ENCODE measurements at regions not wholly inside any gene's neighbourhood (a gene's known extent, or its start where the extent isn't known, plus 50 kb on each side); places are given as distances from the start of the nearest gene placed in this dataset.
A peak's percentile ranks its signal among the peaks of the same experiment; 100 is the strongest.
"Not testable (repeated sequence)": the region's sequence is repeated elsewhere in the genome, so short reads cannot be mapped to it uniquely, and the experiment has no call there.

DNA sequence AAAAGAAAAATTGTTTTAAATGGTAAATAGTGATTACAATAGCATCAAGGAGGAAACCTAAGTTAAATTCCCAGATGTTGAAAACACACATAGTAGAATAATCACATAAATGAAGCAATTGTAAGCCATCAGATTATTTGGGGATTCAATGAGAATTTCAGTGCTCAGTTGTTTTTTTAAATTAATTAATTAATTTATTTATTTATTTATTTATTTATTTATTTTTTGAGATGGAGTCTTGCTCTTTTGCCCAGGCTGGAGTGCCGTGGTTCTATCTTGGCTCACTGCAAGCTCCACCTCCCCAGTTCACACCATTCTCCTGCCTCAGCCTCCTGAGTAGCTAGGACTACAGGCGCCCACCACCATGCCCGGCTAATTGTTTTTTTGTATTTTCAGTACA lies 262.8 kb upstream of the SMIM21 start:
- H3K4me1 ChIP-seq (ENCODE audit: control insufficient read depth, insufficient read depth, low read length); H3K4me3 ChIP-seq (ENCODE audit: low read depth, low read length); H3K27ac ChIP-seq (ENCODE audit: low read depth, low read length); H3K36me3 ChIP-seq (ENCODE audit: control insufficient read depth, insufficient read depth, low read length); H3K27me3 ChIP-seq (ENCODE audit: control insufficient read depth, insufficient read depth, low read length); H3K9me3 ChIP-seq (ENCODE audit: control insufficient read depth, insufficient read depth, low read length); H3K9ac ChIP-seq (ENCODE audit: low read depth, low read length): not testable (repeated sequence)

DNA sequence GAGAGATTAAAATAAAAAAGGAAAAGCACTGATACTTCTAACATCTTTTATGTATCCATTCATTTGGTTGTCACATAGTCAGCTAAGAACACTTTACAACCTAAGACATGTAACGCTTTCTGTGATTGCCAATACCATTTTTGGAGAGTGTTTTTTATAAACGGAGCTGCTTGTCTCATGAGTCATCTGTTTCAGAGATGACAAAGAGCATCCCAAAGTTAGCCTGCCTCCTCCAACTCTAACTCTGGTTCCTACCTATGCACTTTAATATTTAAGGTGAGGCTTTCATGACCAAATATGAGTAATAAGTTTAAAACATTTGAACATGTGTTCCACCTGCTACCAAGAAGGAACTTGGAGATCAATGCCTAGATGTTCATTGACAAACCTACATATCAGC lies 260.1 kb upstream of the SMIM21 start:
- Histone ChIP-seq H3K4me1 (ENCODE audit: control insufficient read depth, insufficient read depth, low read length) (no peaks in the 10 kb centered on the region), H3K27ac (ENCODE audit: low read depth, low read length) (no peak overlapping the region), H3K9me3 (ENCODE audit: control insufficient read depth, insufficient read depth, low read length) (no peaks in the 10 kb centered on the region), H3K9ac (ENCODE audit: low read depth, low read length) (no peak overlapping the region), H3K36me3 (ENCODE audit: control insufficient read depth, insufficient read depth, low read length) (no peaks in the 10 kb centered on the region), H3K4me3 (ENCODE audit: low read depth, low read length) (no peak overlapping the region), H3K27me3 (ENCODE audit: control insufficient read depth, insufficient read depth, low read length) (no peaks in the 10 kb centered on the region)

DNA sequence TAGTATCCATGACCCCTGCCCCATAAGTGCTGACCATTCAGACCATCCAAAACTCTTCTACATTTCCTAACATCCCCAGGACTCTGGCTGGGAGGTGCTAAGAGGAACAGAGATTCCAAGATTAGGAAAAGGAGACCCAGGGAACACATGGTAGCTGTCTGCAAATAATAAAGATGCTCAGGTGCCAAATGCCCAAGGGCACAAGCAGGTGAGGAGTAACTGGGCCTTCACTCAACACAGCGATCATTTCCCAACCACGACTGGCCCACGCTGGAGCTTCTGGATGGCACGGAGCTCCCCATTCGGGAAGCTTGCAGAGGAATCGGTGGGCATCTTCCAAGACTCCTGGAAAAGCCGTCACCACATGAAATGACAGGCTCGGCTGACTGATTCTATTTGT lies 255.9 kb upstream of the SMIM21 start:
- H3K27me3 ChIP-seq (ENCODE audit: control insufficient read depth, insufficient read depth, low read length), result no peaks in the 10 kb centered on the region
- no peak overlapping the region for H3K4me3 ChIP-seq (ENCODE audit: low read depth, low read length)
- H3K4me1 ChIP-seq (ENCODE audit: control insufficient read depth, insufficient read depth, low read length), result no peaks in the 10 kb centered on the region
- no peak overlapping the region for H3K9ac ChIP-seq (ENCODE audit: low read depth, low read length)
- no peaks in the 10 kb centered on the region for H3K36me3 ChIP-seq (ENCODE audit: control insufficient read depth, insufficient read depth, low read length)
- no peak overlapping the region for H3K27ac ChIP-seq (ENCODE audit: low read depth, low read length)
- H3K9me3 ChIP-seq (ENCODE audit: control insufficient read depth, insufficient read depth, low read length), result no peaks in the 10 kb centered on the region

DNA sequence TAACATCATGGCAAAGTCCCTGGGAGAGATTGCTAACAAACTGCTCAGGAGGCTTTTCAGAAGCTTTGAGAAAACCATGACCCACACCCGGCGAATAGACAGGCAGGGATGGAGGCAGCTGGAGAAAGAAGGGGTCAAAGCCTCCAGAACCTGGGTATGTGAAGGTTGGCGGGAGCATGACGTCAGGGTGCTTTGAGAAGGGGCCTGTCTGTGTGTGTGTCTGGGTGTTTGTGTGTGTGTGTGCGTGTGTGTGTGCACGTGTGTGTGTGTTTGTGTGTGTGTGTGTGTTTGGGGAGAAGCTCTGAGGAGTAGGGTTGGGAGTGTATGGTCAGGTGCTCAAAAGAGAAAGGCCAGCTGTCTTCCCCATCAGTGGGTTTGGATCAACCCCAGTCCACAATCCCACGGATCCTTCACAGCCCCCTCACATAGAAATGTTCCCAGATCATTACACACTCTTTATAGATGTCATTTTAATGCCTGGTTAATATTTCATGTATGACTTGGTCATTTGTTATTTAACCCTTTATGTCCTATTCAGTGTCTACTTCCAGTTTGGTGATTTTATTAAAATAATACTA lies 254.1 kb upstream of the SMIM21 start:
- no peak overlapping the region for H3K4me3 ChIP-seq (ENCODE audit: low read depth, low read length)
- no peak overlapping the region for H3K27ac ChIP-seq (ENCODE audit: low read depth, low read length)
- H3K27me3 ChIP-seq (ENCODE audit: control insufficient read depth, insufficient read depth, low read length), result no peaks in the 10 kb centered on the region
- H3K36me3 ChIP-seq (ENCODE audit: control insufficient read depth, insufficient read depth, low read length), result no peaks in the 10 kb centered on the region
- no peaks in the 10 kb centered on the region for H3K4me1 ChIP-seq (ENCODE audit: control insufficient read depth, insufficient read depth, low read length)
- no peak overlapping the region for H3K9ac ChIP-seq (ENCODE audit: low read depth, low read length)
- no peaks in the 10 kb centered on the region for H3K9me3 ChIP-seq (ENCODE audit: control insufficient read depth, insufficient read depth, low read length)

DNA sequence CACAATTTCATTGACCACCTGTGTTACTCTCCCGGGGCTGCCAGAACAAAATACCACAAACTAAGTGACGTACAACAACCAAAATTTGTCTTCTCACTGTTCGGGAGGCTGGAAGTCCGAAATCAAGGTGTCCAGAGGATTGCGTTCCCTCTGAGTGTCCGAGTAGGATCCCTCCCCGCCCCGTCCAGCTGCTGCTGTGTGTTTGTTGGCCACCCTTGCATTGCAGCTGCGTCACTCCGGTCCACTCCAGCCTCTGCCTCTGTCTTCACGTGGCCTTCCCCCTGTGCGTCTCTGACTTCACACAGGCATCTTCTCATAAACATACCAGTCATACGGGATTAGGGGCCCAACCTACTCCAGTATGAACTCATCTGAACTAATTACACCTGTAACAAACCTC lies 251.8 kb upstream of the SMIM21 start:
- H3K27me3 ChIP-seq (ENCODE audit: control insufficient read depth, insufficient read depth, low read length), result no peaks in the 10 kb centered on the region
- no peaks in the 10 kb centered on the region for H3K9me3 ChIP-seq (ENCODE audit: control insufficient read depth, insufficient read depth, low read length)
- H3K36me3 ChIP-seq (ENCODE audit: control insufficient read depth, insufficient read depth, low read length), result no peaks in the 10 kb centered on the region
- no peak overlapping the region for H3K4me3 ChIP-seq (ENCODE audit: low read depth, low read length)
- H3K4me1 ChIP-seq (ENCODE audit: control insufficient read depth, insufficient read depth, low read length), result no peaks in the 10 kb centered on the region
- H3K9ac ChIP-seq (ENCODE audit: low read depth, low read length), result no peak overlapping the region
- H3K27ac ChIP-seq (ENCODE audit: low read depth, low read length), result no peak overlapping the region

DNA sequence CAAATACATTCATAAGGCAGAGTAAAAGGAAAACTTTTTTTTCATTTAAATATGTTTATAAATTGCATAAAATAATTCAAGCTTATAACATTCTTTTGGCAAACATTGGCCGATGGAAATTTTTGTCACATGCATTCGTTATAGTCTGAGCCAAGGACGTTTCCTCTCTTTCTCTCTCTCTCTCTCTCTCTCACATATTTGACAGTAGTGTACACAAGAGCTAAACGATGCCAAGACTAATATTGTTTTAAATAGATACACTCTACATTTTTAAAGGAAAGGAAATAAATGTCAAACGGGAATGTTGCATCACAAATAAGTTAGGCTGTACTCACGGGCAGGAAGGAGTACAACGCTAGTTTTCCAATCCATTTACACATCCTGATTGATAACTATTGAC lies 251.1 kb upstream of the SMIM21 start:
- no peak overlapping the region for H3K4me3 ChIP-seq (ENCODE audit: low read depth, low read length)
- H3K27me3 ChIP-seq (ENCODE audit: control insufficient read depth, insufficient read depth, low read length), result no peaks in the 10 kb centered on the region
- H3K27ac ChIP-seq (ENCODE audit: low read depth, low read length), result no peak overlapping the region
- no peak overlapping the region for H3K9ac ChIP-seq (ENCODE audit: low read depth, low read length)
- no peaks in the 10 kb centered on the region for H3K9me3 ChIP-seq (ENCODE audit: control insufficient read depth, insufficient read depth, low read length)
- H3K36me3 ChIP-seq (ENCODE audit: control insufficient read depth, insufficient read depth, low read length), result no peaks in the 10 kb centered on the region
- no peaks in the 10 kb centered on the region for H3K4me1 ChIP-seq (ENCODE audit: control insufficient read depth, insufficient read depth, low read length)

DNA sequence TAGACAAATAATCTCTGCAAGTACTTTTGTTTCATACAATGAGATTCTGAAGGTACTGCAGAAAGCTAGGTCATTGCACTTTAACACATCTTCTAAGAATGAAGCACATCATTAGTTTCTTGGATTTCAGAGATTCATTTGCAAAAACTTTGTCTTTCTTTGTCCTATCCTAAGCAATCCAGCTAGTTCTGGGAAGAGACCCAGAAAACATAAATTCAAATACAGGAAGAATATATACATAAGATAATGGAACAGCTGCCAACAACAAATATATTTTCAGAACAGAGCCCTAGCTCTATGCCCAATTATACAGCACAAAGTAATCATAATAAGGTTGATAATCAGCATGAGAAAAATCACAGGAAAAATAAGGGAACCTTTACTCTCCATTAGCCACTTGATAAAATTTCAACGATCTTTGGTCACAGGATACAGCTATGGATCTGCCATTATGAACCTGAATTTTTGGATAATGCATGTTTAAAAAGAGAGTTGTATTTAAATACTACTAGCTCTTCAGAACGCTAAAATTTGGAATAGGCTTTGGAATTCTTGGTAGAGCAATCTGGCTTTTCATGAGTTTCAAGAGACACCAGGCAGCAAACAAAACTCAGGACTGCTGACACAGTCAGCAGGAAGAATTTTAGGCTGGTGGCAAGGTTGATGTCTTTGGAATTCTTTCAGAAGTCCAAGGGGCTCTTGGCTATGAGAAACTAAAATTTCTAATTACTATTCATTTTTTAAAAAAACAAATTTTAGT lies 250.4 kb upstream of the SMIM21 start:
- Histone ChIP-seq H3K36me3 (ENCODE audit: control insufficient read depth, insufficient read depth, low read length) (no peaks in the 10 kb centered on the region), H3K27me3 (ENCODE audit: control insufficient read depth, insufficient read depth, low read length) (no peaks in the 10 kb centered on the region), H3K4me3 (ENCODE audit: low read depth, low read length) (no peak overlapping the region), H3K9ac (ENCODE audit: low read depth, low read length) (no peak overlapping the region), H3K27ac (ENCODE audit: low read depth, low read length) (no peak overlapping the region), H3K4me1 (ENCODE audit: control insufficient read depth, insufficient read depth, low read length) (no peaks in the 10 kb centered on the region), H3K9me3 (ENCODE audit: control insufficient read depth, insufficient read depth, low read length) (no peaks in the 10 kb centered on the region)

DNA sequence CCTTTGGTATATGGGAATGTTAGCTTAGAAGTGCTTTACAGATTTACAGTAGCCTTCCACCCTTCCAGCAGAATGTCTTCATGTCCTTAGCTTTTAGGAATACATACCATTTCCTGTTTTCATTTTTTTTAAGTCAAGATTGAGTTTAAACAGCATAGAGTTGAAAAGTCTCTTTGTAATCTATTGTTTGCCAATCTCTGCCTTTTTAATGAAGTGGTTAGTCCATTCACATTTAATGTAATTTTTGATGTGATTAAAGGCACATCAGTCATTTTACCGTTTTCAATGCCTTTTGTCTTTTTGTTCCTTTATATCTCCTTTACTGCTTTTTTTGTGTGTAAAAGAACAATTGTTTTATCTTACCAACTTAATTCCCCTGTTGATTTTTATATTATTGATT lies 233.4 kb upstream of the SMIM21 start:
- H3K27ac ChIP-seq (ENCODE audit: low read depth, low read length), result no peak overlapping the region
- H3K27me3 ChIP-seq (ENCODE audit: control insufficient read depth, insufficient read depth, low read length), result no peaks in the 10 kb centered on the region
- no peak overlapping the region for H3K4me3 ChIP-seq (ENCODE audit: low read depth, low read length)
- peaks cover 19% of the 10 kb centered on the region for H3K9me3 ChIP-seq (ENCODE audit: control insufficient read depth, insufficient read depth, low read length)
- no peak overlapping the region for H3K9ac ChIP-seq (ENCODE audit: low read depth, low read length)
- peaks cover 19% of the 10 kb centered on the region for H3K4me1 ChIP-seq (ENCODE audit: control insufficient read depth, insufficient read depth, low read length)
- no peaks in the 10 kb centered on the region for H3K36me3 ChIP-seq (ENCODE audit: control insufficient read depth, insufficient read depth, low read length)

DNA sequence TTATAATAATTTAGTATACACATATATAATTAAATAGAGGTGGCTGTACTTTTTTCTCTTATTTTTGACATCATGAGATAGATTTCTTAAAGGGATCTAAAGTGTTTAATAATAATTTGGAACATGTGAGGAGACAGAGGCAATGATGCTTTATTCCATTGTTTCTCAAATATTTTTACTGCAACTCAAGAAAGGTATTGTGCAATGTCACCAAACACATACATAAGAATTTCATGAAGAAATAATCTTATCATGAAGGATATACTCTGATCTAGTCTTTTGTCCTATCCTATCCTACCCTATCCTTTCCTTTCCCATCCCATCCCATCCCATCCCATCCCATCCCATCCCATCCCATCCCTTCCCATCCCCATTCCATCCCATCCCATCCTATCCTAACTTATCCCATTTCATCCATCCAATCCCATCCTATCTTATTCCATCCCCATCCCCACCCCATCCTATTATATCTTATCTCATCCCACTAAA lies 232.1 kb upstream of the SMIM21 start:
- no peak overlapping the region for H3K27ac ChIP-seq (ENCODE audit: low read depth, low read length)
- no peaks in the 10 kb centered on the region for H3K36me3 ChIP-seq (ENCODE audit: control insufficient read depth, insufficient read depth, low read length)
- H3K4me3 ChIP-seq (ENCODE audit: low read depth, low read length), result no peak overlapping the region
- no peak overlapping the region for H3K9ac ChIP-seq (ENCODE audit: low read depth, low read length)
- peaks cover 19% of the 10 kb centered on the region for H3K9me3 ChIP-seq (ENCODE audit: control insufficient read depth, insufficient read depth, low read length)
- peaks cover 25% of the 10 kb centered on the region for H3K4me1 ChIP-seq (ENCODE audit: control insufficient read depth, insufficient read depth, low read length)
- no peaks in the 10 kb centered on the region for H3K27me3 ChIP-seq (ENCODE audit: control insufficient read depth, insufficient read depth, low read length)

DNA sequence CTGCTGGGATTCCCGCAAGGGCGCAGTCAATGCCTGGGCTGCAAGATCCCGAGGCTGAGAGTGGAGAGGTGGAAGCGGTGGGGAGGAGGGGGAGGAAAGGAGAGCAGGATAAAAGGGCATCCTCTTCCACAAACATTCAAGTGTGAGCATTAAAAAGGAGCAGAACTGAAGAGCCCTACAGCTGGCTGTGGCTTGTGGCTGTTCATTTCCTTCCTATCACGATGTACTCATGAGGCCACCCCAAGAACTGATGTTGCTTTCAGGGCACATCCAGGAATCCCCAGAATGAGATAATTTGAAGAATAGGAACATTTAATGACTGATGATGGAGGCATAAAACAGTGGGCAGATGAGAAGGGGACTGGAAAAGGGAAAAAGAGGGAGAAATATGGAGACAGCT lies 230.8 kb upstream of the SMIM21 start:
- Histone ChIP-seq H3K4me3 (ENCODE audit: low read depth, low read length) (no peak overlapping the region), H3K9me3 (ENCODE audit: control insufficient read depth, insufficient read depth, low read length) (peaks cover 19% of the 10 kb centered on the region), H3K4me1 (ENCODE audit: control insufficient read depth, insufficient read depth, low read length) (peaks cover 31% of the 10 kb centered on the region), H3K9ac (ENCODE audit: low read depth, low read length) (no peak overlapping the region), H3K36me3 (ENCODE audit: control insufficient read depth, insufficient read depth, low read length) (no peaks in the 10 kb centered on the region), H3K27ac (ENCODE audit: low read depth, low read length) (no peak overlapping the region), H3K27me3 (ENCODE audit: control insufficient read depth, insufficient read depth, low read length) (no peaks in the 10 kb centered on the region)

DNA sequence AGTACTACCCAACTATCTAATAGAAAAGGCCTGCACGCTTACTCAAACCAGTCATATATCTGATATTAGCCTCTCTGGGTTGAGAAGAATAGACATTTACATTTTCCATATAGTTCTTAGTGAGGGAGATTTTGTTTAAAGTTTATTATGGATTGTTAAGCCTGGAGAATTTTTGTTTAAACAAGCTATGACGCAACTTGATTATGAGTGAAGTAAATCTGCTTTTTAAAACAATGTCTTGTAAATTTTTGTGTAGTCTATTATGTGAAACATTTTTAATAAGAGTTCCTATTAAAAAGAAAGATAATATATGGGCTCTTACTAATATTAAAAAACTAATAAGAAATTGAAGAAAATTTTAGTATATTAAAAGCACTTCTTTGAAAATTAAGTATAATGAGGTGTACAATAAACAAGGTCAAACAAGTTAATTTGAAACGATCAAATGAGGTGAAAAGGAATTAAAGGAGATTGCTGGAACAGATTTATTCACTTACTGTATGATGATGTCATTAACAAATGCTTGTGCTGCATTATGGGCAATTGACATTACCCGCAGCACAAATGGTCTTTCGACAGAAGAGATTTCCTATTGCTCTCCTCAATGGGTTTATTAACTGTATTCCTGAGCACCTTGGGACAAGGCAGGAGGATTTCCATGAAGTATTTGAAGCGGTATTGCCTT lies 229.2 kb upstream of the SMIM21 start:
- peak overlapping the region; percentile 73 for H3K27ac ChIP-seq (ENCODE audit: low read depth, low read length)
- H3K4me3 ChIP-seq (ENCODE audit: low read depth, low read length), result no peak overlapping the region
- peaks cover 14% of the 10 kb centered on the region for H3K9me3 ChIP-seq (ENCODE audit: control insufficient read depth, insufficient read depth, low read length)
- H3K4me1 ChIP-seq (ENCODE audit: control insufficient read depth, insufficient read depth, low read length), result peaks cover 31% of the 10 kb centered on the region
- H3K27me3 ChIP-seq (ENCODE audit: control insufficient read depth, insufficient read depth, low read length), result no peaks in the 10 kb centered on the region
- H3K9ac ChIP-seq (ENCODE audit: low read depth, low read length), result no peak overlapping the region
- H3K36me3 ChIP-seq (ENCODE audit: control insufficient read depth, insufficient read depth, low read length), result no peaks in the 10 kb centered on the region
